Cardiac muscle cell (in vitro differentiated cells and primary cell): ENCODE measurements at regions not wholly inside any gene's neighbourhood (a gene's known extent, or its start where the extent isn't known, plus 50 kb on each side); places are given as distances from the start of the nearest gene placed in this dataset.
A peak's percentile ranks its signal among the peaks of the same experiment; 100 is the strongest.

Source experiments
- DNase-seq, 2 donors: peaks; one replicate each; pipeline versions ENCODE4 v3.0.0 to v3.0.0-alpha.2; 2010 to 2017; ENCODE audit warnings: low read depth in 1 of 2, low spot score in 1 of 2
- H3K27ac ChIP-seq: fragments of 200-600 bp; sonication (generic); 2 replicates; pipeline ENCODE4 v1.5.1; 2016
- H3K27me3 ChIP-seq: fragments of 200-600 bp; sonication (generic); 2 replicates; pipeline ENCODE4 v1.6.0; 2016; ENCODE audit warnings: control low read depth
- H3K36me3 ChIP-seq: fragments of 200-600 bp; sonication (generic); 2 replicates; pipeline ENCODE4 v1.5.1; 2016; ENCODE audit warnings: control low read depth
- H3K4me1 ChIP-seq: fragments of 200-600 bp; sonication (generic); 2 replicates; pipeline ENCODE4 v1.8.1; 2017; ENCODE audit warnings: low read depth, mild to moderate bottlenecking, mixed run types
- H3K4me3 ChIP-seq: fragments of 200-600 bp; sonication (generic); 2 replicates; pipeline ENCODE4 v1.5.1; 2016; ENCODE audit warnings: mild to moderate bottlenecking
- H3K9me3 ChIP-seq: fragments of 200-600 bp; sonication (generic); 2 replicates; pipeline ENCODE4 v1.5.1; 2017; ENCODE audit warnings: low read depth, mild to moderate bottlenecking, control low read depth
- TF ChIP-seq, protein P1 (sequence below): IDR thresholded peaks from 2 replicates; pipeline ENCODE4 v1.5.1; 2012; ENCODE audit warnings: low read depth, mild to moderate bottlenecking, low read length

DNA sequence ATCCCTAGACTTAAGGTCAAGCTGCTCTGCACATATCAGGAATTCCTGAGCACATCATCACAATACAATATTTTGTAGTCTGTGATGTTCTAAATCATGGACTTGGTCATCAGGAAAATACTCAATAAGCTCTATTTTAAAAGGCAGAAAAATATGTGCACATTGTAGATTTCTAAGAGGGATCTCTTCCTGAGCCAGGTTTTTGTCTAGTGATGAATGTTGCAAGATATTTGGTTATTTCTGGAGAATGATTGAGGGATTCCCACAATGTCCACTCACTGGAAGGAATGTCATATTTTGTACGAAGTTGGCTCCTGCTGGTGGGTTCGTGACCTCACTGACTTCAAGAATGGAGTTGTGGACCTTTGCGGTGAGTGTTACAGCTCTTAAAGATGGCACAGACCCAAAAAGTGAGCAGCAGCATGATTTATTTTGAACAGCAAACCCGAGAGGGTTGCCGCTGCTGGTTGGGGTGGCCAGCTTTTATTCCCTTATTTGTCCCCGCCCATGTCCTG lies 300.9 kb upstream of the DCN start:
- peak in 1 of 2 donors; percentile 2 for DNase-seq
- Histone ChIP-seq H3K27me3 (no peaks in the 10 kb centered on the region), H3K9me3 (no peaks in the 10 kb centered on the region), H3K4me3 (no peak overlapping the region), H3K36me3 (no peaks in the 10 kb centered on the region), H3K4me1 (no peaks in the 10 kb centered on the region), H3K27ac (no peak overlapping the region)
- TF ChIP-seq, protein P1, sequence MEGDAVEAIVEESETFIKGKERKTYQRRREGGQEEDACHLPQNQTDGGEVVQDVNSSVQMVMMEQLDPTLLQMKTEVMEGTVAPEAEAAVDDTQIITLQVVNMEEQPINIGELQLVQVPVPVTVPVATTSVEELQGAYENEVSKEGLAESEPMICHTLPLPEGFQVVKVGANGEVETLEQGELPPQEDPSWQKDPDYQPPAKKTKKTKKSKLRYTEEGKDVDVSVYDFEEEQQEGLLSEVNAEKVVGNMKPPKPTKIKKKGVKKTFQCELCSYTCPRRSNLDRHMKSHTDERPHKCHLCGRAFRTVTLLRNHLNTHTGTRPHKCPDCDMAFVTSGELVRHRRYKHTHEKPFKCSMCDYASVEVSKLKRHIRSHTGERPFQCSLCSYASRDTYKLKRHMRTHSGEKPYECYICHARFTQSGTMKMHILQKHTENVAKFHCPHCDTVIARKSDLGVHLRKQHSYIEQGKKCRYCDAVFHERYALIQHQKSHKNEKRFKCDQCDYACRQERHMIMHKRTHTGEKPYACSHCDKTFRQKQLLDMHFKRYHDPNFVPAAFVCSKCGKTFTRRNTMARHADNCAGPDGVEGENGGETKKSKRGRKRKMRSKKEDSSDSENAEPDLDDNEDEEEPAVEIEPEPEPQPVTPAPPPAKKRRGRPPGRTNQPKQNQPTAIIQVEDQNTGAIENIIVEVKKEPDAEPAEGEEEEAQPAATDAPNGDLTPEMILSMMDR: no peak

DNA sequence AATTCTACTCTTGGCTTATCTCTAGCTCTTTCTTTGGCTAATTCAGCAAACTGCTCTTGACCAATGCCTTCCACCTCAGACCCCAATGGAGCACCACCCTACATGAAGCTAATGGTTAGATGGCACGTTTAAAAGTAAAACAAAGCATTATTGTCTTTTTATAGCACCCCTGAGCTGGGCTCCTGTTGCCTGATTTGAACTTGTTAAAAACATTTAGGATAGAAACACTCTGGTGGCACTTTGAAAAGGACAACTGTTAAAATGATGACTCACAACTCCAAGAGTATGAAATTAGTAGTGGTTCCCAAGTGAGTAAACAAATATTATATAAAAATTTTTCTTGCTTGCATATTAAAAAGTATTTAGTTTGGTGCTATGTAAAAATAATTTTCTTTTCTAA lies 299.6 kb upstream of the DCN start:
- no peaks in the 10 kb centered on the region for H3K27me3 ChIP-seq
- TF ChIP-seq, protein P1: no peak
- no peak for DNase-seq
- H3K36me3 ChIP-seq: no peaks in the 10 kb centered on the region
- H3K27ac ChIP-seq: no peak overlapping the region
- H3K4me1 ChIP-seq: no peaks in the 10 kb centered on the region
- H3K9me3 ChIP-seq: no peaks in the 10 kb centered on the region
- no peak overlapping the region for H3K4me3 ChIP-seq

DNA sequence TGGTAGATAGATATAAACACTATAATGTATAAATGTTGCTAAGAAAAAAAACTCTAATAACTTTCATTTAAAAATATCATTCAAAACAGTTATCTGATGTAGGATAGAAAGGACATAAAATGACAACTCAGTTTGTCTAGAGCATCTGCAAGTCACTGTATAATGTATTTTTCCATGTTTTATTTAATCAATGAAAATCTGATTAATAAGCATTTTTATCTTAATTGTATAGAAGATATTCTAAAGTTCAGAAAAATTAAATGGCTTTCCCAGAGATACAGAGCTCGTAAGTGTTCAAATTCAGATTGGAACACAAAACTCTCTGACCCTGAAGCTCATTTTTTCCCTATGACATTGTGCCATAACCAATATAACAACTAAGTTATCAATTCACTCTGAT lies 295.9 kb upstream of the DCN start:
- H3K36me3 ChIP-seq: no peaks in the 10 kb centered on the region
- no peak overlapping the region for H3K27ac ChIP-seq
- TF ChIP-seq, protein P1: no peak
- no peaks in the 10 kb centered on the region for H3K9me3 ChIP-seq
- DNase-seq: no peak
- no peaks in the 10 kb centered on the region for H3K27me3 ChIP-seq
- no peak overlapping the region for H3K4me3 ChIP-seq
- H3K4me1 ChIP-seq: no peaks in the 10 kb centered on the region

DNA sequence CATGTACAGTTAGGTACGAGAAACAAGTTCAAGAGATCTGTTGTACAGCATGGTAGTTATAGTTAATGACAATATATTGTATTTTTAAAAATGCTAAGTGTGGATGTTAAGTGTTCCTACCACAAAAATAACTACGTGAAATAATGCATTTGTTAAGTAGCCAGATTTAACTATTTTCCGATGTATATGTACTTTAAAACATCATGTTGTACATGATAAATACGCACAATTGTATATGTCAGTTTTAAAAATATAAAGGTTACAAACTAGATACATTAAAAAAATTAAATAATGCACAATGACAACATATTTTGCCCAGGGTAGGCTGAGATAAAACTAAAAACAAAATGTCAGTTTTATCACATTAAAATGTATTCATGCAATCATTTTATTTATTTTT lies 285.1 kb upstream of the DCN start:
- no peak overlapping the region for H3K27ac ChIP-seq

DNA sequence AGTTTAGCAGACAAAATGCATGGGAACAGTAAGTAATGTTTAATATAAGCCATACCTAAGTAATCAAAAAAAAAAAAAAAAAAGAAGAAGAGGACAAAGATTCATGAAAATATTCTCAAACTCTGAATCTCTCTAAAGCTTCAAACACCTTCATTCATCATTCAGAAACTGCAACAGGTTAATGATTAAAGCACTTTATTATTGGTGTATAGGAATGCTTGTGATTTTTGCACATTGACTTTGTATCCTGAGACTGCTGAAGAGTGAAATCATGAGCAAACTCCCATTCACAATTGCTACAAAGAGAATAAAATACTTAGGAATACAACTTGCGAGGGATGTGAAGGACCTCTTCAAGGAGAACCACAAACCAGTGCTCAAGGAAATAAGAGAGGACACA lies 278.4 kb upstream of the DCN start:
- TF ChIP-seq, protein P1: no peak
- Histone ChIP-seq H3K27me3 (no peaks in the 10 kb centered on the region), H3K27ac (no peak overlapping the region)

More for the DNA sequence above, 285.1 kb upstream of the DCN start:
- Histone ChIP-seq H3K36me3 (no peaks in the 10 kb centered on the region), H3K9me3 (no peaks in the 10 kb centered on the region), H3K4me3 (no peak overlapping the region), H3K27me3 (no peaks in the 10 kb centered on the region), H3K4me1 (no peaks in the 10 kb centered on the region)
- DNase-seq: no peak
- TF ChIP-seq, protein P1: no peak

DNA sequence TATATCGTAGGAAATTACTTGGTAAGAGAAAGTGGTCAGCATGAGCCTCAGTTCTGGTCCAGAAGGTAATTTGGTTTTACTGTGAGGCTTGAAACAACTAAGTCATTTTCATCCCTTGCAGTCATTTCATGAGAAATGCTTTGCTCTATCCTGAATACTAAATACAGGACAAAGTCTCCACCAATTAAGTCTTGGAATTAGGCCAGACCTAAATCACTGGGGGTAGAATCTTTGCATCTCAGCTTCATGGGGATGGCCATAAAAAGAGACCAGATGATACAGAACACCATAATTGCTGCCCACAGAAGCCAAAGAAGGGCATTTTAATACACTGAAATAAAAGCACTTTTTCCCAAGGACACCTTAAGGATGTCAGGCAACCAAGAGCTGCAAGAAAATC lies 277.9 kb upstream of the DCN start:
- Histone ChIP-seq H3K4me3 (no peak overlapping the region), H3K27ac (no peak overlapping the region), H3K36me3 (no peaks in the 10 kb centered on the region), H3K27me3 (no peaks in the 10 kb centered on the region), H3K4me1 (no peaks in the 10 kb centered on the region), H3K9me3 (no peaks in the 10 kb centered on the region)
- TF ChIP-seq, protein P1: no peak
- DNase-seq: no peak

More for the DNA sequence above, 278.4 kb upstream of the DCN start:
- no peaks in the 10 kb centered on the region for H3K4me1 ChIP-seq
- no peaks in the 10 kb centered on the region for H3K9me3 ChIP-seq
- DNase-seq: no peak
- no peak overlapping the region for H3K4me3 ChIP-seq
- no peaks in the 10 kb centered on the region for H3K36me3 ChIP-seq
